ENCODE measurements at regions not wholly inside any gene's neighbourhood (a gene's known extent, or its start where the extent isn't known, plus 50 kb on each side); places are given as distances from the start of the nearest gene placed in this dataset.

DNA sequence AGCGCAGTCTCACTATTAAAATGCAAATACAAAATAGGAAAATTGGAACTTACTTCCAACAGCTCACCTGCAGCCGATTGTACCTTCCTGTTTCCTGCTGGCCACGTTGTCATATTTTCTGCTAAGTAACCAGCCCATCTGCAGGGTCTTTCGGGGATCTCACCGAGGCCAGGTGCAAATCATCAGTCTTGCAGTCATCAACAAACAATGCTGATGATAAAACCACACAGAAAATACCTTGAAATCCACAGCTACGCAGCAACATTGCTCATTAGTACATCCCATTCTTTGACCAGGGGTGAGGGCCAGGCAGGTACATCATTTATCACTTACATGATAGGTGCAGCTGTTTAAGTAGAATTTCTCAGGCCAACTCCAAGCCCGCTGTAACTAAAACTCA is 406.9 kb downstream of the TMEM121 start (continued):
- TF ChIP-seq, protein P1, sequence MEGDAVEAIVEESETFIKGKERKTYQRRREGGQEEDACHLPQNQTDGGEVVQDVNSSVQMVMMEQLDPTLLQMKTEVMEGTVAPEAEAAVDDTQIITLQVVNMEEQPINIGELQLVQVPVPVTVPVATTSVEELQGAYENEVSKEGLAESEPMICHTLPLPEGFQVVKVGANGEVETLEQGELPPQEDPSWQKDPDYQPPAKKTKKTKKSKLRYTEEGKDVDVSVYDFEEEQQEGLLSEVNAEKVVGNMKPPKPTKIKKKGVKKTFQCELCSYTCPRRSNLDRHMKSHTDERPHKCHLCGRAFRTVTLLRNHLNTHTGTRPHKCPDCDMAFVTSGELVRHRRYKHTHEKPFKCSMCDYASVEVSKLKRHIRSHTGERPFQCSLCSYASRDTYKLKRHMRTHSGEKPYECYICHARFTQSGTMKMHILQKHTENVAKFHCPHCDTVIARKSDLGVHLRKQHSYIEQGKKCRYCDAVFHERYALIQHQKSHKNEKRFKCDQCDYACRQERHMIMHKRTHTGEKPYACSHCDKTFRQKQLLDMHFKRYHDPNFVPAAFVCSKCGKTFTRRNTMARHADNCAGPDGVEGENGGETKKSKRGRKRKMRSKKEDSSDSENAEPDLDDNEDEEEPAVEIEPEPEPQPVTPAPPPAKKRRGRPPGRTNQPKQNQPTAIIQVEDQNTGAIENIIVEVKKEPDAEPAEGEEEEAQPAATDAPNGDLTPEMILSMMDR (conservative IDR thresholded peaks at IDR 0.05; ENCODE audit: low read depth in 2 of 2): no peak
- TF ChIP-seq, protein P2, sequence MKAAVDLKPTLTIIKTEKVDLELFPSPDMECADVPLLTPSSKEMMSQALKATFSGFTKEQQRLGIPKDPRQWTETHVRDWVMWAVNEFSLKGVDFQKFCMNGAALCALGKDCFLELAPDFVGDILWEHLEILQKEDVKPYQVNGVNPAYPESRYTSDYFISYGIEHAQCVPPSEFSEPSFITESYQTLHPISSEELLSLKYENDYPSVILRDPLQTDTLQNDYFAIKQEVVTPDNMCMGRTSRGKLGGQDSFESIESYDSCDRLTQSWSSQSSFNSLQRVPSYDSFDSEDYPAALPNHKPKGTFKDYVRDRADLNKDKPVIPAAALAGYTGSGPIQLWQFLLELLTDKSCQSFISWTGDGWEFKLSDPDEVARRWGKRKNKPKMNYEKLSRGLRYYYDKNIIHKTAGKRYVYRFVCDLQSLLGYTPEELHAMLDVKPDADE (IDR thresholded peaks at IDR 0.05): no peak
- TF ChIP-seq NANOG (IDR thresholded peaks at IDR 0.05; ENCODE audit: borderline replicate concordance) (no peak), EZH2 (IDR thresholded peaks at IDR 0.05; ENCODE audit: low read depth, unreplicated experiment) (no peak), EZH2phosphoT487 (IDR thresholded peaks at IDR 0.05; ENCODE audit: unreplicated experiment) (no peak), POLR2AphosphoS5 (IDR thresholded peaks at IDR 0.05; ENCODE audit: low read depth) (no peak), ZNF114 (CRISPR knock-in tag; IDR thresholded peaks at IDR 0.05) (no peak), ZNF331 (CRISPR knock-in tag; IDR thresholded peaks at IDR 0.05; ENCODE audit: low read depth) (no peak), JUNB (IDR thresholded peaks at IDR 0.05; ENCODE audit: unreplicated experiment) (no peak)
- TF ChIP-seq, protein P3, sequence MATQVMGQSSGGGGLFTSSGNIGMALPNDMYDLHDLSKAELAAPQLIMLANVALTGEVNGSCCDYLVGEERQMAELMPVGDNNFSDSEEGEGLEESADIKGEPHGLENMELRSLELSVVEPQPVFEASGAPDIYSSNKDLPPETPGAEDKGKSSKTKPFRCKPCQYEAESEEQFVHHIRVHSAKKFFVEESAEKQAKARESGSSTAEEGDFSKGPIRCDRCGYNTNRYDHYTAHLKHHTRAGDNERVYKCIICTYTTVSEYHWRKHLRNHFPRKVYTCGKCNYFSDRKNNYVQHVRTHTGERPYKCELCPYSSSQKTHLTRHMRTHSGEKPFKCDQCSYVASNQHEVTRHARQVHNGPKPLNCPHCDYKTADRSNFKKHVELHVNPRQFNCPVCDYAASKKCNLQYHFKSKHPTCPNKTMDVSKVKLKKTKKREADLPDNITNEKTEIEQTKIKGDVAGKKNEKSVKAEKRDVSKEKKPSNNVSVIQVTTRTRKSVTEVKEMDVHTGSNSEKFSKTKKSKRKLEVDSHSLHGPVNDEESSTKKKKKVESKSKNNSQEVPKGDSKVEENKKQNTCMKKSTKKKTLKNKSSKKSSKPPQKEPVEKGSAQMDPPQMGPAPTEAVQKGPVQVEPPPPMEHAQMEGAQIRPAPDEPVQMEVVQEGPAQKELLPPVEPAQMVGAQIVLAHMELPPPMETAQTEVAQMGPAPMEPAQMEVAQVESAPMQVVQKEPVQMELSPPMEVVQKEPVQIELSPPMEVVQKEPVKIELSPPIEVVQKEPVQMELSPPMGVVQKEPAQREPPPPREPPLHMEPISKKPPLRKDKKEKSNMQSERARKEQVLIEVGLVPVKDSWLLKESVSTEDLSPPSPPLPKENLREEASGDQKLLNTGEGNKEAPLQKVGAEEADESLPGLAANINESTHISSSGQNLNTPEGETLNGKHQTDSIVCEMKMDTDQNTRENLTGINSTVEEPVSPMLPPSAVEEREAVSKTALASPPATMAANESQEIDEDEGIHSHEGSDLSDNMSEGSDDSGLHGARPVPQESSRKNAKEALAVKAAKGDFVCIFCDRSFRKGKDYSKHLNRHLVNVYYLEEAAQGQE (IDR thresholded peaks at IDR 0.05; ENCODE audit: unreplicated experiment): no peak

DNA sequence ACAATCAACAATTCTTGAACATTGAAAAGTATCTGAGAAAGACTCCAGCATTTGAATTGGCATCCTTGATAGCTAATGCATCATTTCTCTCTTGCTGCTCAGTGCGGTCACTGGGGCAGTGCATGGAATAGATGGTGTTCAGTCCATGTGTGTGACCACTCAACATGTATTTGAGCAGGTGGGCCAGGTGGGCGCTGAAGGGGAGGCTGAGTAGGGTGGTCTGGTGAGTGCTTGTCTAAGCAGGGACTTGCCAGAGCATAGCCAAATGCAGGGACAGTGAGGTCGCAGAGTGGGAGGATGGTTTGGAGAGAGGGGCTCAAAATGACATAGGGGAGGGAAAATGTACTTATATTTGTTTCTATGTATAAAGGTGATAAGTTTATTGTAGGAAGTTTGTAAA is 409.0 kb downstream of the TMEM121 start:
- Mint-ChIP-seq H3K36me3 (ENCODE audit: low read depth) (peaks cover 42% of the 10 kb centered on the region), H3K4me1 (no peaks in the 10 kb centered on the region), H3K4me3 (no peak overlapping the region), H3K9me3 (peaks cover 97% of the 10 kb centered on the region), H3K27ac (no peak overlapping the region), H3K27me3 (ENCODE audit: insufficient read depth, low read depth, poor library complexity) (peaks cover 8% of the 10 kb centered on the region)
- H3K4me3 ChIP-seq: no peak overlapping the region
- H3K27me3 ChIP-seq (ENCODE audit: insufficient read depth): no peaks in the 10 kb centered on the region
- peaks cover 6% of the 10 kb centered on the region for H3K36me3 ChIP-seq (ENCODE audit: insufficient read depth)
- H3K9me2 ChIP-seq (ENCODE audit: insufficient read depth): no peaks in the 10 kb centered on the region
- no peak overlapping the region for H3K4me2 ChIP-seq
- H3F3A ChIP-seq (replicated peaks; ENCODE audit: low read depth): no peaks in the 10 kb centered on the region
- ATAC-seq (no peak), DNase-seq (ENCODE audit: low spot score) (no peak)
- H4K20me1 ChIP-seq (replicated peaks; ENCODE audit: insufficient read depth): no peaks in the 10 kb centered on the region
- no peak overlapping the region for H2AFZ ChIP-seq
- H3K4me1 ChIP-seq (ENCODE audit: insufficient read depth): no peaks in the 10 kb centered on the region
- H3K79me2 ChIP-seq (replicated peaks; ENCODE audit: insufficient read depth): no peaks in the 10 kb centered on the region
- H3K27ac ChIP-seq (ENCODE audit: low read depth): no peak overlapping the region
- TF ChIP-seq, protein P3 (IDR thresholded peaks at IDR 0.05; ENCODE audit: unreplicated experiment): no peak
- TF ChIP-seq EZH2phosphoT487 (IDR thresholded peaks at IDR 0.05; ENCODE audit: unreplicated experiment) (no peak), POLR2AphosphoS5 (IDR thresholded peaks at IDR 0.05; ENCODE audit: low read depth) (no peak), STAT1 (IDR thresholded peaks at IDR 0.05; ENCODE audit: unreplicated experiment) (no peak), CREB1 (CRISPR knock-in tag; IDR thresholded peaks at IDR 0.05; ENCODE audit: low read depth) (no peak), ZNF331 (CRISPR knock-in tag; IDR thresholded peaks at IDR 0.05; ENCODE audit: low read depth) (no peak), ZNF114 (CRISPR knock-in tag; IDR thresholded peaks at IDR 0.05) (no peak)
- TF ChIP-seq, protein P2 (IDR thresholded peaks at IDR 0.05): no peak
- TF ChIP-seq, protein P1 (conservative IDR thresholded peaks at IDR 0.05; ENCODE audit: low read depth in 2 of 2): no peak
